Activated CD4-positive, alpha-beta T cell treated with anti-CD3 and anti-CD28 coated beads, Interleukin-2, amount 50 U/mL, for 4 hours (primary cell): ENCODE measurements at regions not wholly inside any gene's neighbourhood (a gene's known extent, or its start where the extent isn't known, plus 50 kb on each side); places are given as distances from the start of the nearest gene placed in this dataset.

ENCODE experiments used
- DNase-seq, 2 experiments: peaks; one replicate each; pipeline ENCODE4 v3.0.0-alpha.2; 2020

- no peak for DNase-seq
Measured at GRCh38 chr3:106326941-106327695, 458.3 kb upstream of the CBLB start.

- no peak for DNase-seq
Measured at GRCh38 chr3:106327696-106328025, 458.8 kb upstream of the CBLB start.

- no peak for DNase-seq
Measured at GRCh38 chr3:106328224-106328623, 459.4 kb upstream of the CBLB start.

GRCh38 chr3:106329521-106329920 lies 460.7 kb upstream of the CBLB start:
- DNase-seq: no peak

GRCh38 chr3:106331636-106332035 lies 462.8 kb upstream of the CBLB start:
- DNase-seq: no peak

- DNase-seq: no peak
Measured at GRCh38 chr3:106332129-106332528, 463.3 kb upstream of the CBLB start.

GRCh38 chr3:106332884-106333283 lies 464.1 kb upstream of the CBLB start:
- no peak for DNase-seq

GRCh38 chr3:106333911-106334618 lies 465.3 kb upstream of the CBLB start:
- peak; percentile 55 to 63 for DNase-seq

- no peak for DNase-seq
Measured at GRCh38 chr3:106336619-106337018, 467.8 kb upstream of the CBLB start.

- no peak for DNase-seq
Measured at GRCh38 chr3:106337116-106337515, 468.3 kb upstream of the CBLB start.

GRCh38 chr3:106338582-106339214 lies 469.9 kb upstream of the CBLB start:
- DNase-seq: no peak

GRCh38 chr3:106339551-106339950 lies 470.7 kb upstream of the CBLB start:
- DNase-seq: no peak

GRCh38 chr3:106341087-106341486 lies 472.3 kb upstream of the CBLB start:
- no peak for DNase-seq

GRCh38 chr3:106341586-106342162 lies 472.9 kb upstream of the CBLB start:
- DNase-seq: no peak

- DNase-seq: no peak
Measured at GRCh38 chr3:106342386-106342785, 473.6 kb upstream of the CBLB start.

GRCh38 chr3:106343811-106344210 lies 475.0 kb upstream of the CBLB start:
- DNase-seq: no peak

- DNase-seq: no peak
Measured at GRCh38 chr3:106345353-106346027, 476.7 kb upstream of the CBLB start.

- no peak for DNase-seq
Measured at GRCh38 chr3:106347350-106347749, 478.5 kb upstream of the CBLB start.

GRCh38 chr3:106348139-106348690 lies 479.4 kb upstream of the CBLB start:
- DNase-seq: no peak

GRCh38 chr3:106349191-106349881 lies 480.5 kb upstream of the CBLB start:
- DNase-seq: no peak

GRCh38 chr3:106355873-106356272 lies 487.1 kb upstream of the CBLB start:
- DNase-seq: no peak

- no peak for DNase-seq
Measured at GRCh38 chr3:106359692-106360091, 490.9 kb upstream of the CBLB start.
